ACC112 (cell line): ENCODE measurements at regions not wholly inside any gene's neighbourhood (a gene's known extent, or its start where the extent isn't known, plus 50 kb on each side); places are given as distances from the start of the nearest gene placed in this dataset.
"Not testable (repeated sequence)": the region's sequence is repeated elsewhere in the genome, so short reads cannot be mapped to it uniquely, and the experiment has no call there.

Experiments
- H2AFZ ChIP-seq: fragments of 200-600 bp; sonication (generic); one replicate; pipeline ENCODE4 v1.6.0; 2017; ENCODE audit warnings: antibody characterized with exemption, low read length; ENCODE audit not compliant: unreplicated experiment
- H3K27ac ChIP-seq: fragments of 200-600 bp; sonication (generic); 2 replicates; pipeline ENCODE4 v1.5.1; 2014; ENCODE audit warnings: low read depth, mild to moderate bottlenecking, antibody characterized with exemption, low read length, moderate library complexity
- H3K27me3 ChIP-seq: fragments of 200-600 bp; sonication (generic); 2 replicates; pipeline ENCODE4 v1.6.1; 2014; ENCODE audit warnings: mild to moderate bottlenecking, antibody characterized with exemption, low read length, moderate library complexity, mixed read lengths; ENCODE audit not compliant: insufficient read depth
- H3K36me3 ChIP-seq: fragments of 200-600 bp; sonication (generic); 2 replicates; pipeline ENCODE4 v1.6.1; 2016; ENCODE audit warnings: mild to moderate bottlenecking, antibody characterized with exemption, low read length, moderate library complexity, mixed read lengths; ENCODE audit not compliant: insufficient read depth
- H3K4me1 ChIP-seq: fragments of 200-600 bp; sonication (generic); one replicate; pipeline ENCODE4 v1.6.1; 2016; ENCODE audit warnings: low read length, mixed read lengths; ENCODE audit not compliant: insufficient read depth, unreplicated experiment, control insufficient read depth
- H3K4me3 ChIP-seq: fragments of 200-600 bp; sonication (generic); 2 replicates; pipeline ENCODE4 v1.5.1; 2014; ENCODE audit warnings: mild to moderate bottlenecking, low read depth, low read length
- H3K79me2 ChIP-seq: fragments of 200-600 bp; sonication (generic); one replicate; pipeline ENCODE4 v1.6.0; 2016; ENCODE audit warnings: low read length; ENCODE audit not compliant: control insufficient read depth, unreplicated experiment, insufficient read depth

DNA sequence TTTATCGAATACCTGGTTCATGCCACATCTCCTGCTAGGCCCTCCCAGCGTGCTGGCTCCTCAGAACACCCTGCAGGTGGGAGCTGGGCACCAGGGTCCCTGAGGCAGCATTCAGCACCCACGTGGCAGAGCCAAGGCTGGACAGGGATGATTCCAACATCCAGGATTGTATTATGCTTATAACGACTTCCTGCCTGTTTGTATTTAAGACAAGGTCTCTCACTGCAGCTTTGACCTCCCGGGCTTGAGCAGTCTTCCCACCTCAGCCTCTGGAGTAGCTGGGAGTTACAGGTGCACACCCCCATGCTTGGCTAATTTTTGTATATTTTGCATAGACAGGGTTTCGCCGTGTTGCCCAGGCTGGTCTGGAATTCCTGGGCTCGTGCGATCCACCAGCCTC is 64.7 kb upstream of the WNT7B start:
- no peak overlapping the region for H3K4me3 ChIP-seq
- peaks cover 11% of the 10 kb centered on the region for H3K4me1 ChIP-seq
- no peak overlapping the region for H3K27ac ChIP-seq
- H2AFZ ChIP-seq = no peak overlapping the region
- peaks cover 42% of the 10 kb centered on the region for H3K79me2 ChIP-seq
- H3K27me3 ChIP-seq = no peaks in the 10 kb centered on the region
- no peaks in the 10 kb centered on the region for H3K36me3 ChIP-seq

- Histone ChIP-seq H3K27ac (no peak overlapping the region), H3K27me3 (no peaks in the 10 kb centered on the region), H3K79me2 (peaks cover 37% of the 10 kb centered on the region), H2AFZ (no peak overlapping the region), H3K36me3 (no peaks in the 10 kb centered on the region), H3K4me3 (peak overlapping the region; percentile 56), H3K4me1 (peaks cover 11% of the 10 kb centered on the region)
Measured at GRCh38 chr22:46042786-46043185, 65.8 kb upstream of the WNT7B start.

DNA sequence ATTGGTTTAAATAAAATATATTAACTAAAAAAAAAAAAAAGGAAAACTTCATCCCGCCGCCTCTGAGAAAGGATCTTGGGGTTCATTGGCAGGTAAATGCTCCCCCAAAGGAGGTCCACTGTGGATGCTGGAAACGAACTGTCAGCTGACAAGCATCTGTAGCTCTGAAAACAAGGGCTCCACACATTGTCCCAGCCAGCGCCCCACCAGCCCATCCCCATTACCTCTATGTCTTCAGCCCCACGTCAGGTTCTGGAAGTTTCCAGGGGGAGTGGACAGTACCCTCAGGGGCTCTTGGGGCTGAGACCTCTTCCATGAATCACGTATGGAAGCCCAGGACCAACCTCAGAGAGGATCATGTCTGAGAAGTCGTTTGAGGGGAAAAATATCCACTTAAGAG is 66.4 kb upstream of the WNT7B start:
- H3K4me3 ChIP-seq = peak overlapping the region; percentile 87
- peak overlapping the region; percentile 45 for H3K27ac ChIP-seq
- H2AFZ ChIP-seq = peak overlapping the region; percentile 85
- H3K4me1 ChIP-seq = peaks cover 11% of the 10 kb centered on the region
- no peaks in the 10 kb centered on the region for H3K36me3 ChIP-seq
- no peaks in the 10 kb centered on the region for H3K27me3 ChIP-seq
- peaks cover 37% of the 10 kb centered on the region for H3K79me2 ChIP-seq

- Histone ChIP-seq H2AFZ (peak overlapping the region; percentile 85), H3K27ac (peak overlapping the region; percentile 45), H3K27me3 (no peaks in the 10 kb centered on the region), H3K4me3 (peak overlapping the region; percentile 87), H3K36me3 (no peaks in the 10 kb centered on the region), H3K79me2 (peaks cover 37% of the 10 kb centered on the region), H3K4me1 (peaks cover 11% of the 10 kb centered on the region)
Measured at GRCh38 chr22:46043816-46044620, 67.1 kb upstream of the WNT7B start.

GRCh38 chr22:46044621-46045458 is 67.9 kb upstream of the WNT7B start:
- no peaks in the 10 kb centered on the region for H3K36me3 ChIP-seq
- H3K27me3 ChIP-seq = no peaks in the 10 kb centered on the region
- peak overlapping the region; percentile 45; the same call in 1 of the 2 replicates for H3K27ac ChIP-seq
- H3K79me2 ChIP-seq = peaks cover 37% of the 10 kb centered on the region
- H3K4me3 ChIP-seq = peak overlapping the region; percentile 87
- H3K4me1 ChIP-seq = peaks cover 11% of the 10 kb centered on the region
- peak overlapping the region; percentile 85 for H2AFZ ChIP-seq

DNA sequence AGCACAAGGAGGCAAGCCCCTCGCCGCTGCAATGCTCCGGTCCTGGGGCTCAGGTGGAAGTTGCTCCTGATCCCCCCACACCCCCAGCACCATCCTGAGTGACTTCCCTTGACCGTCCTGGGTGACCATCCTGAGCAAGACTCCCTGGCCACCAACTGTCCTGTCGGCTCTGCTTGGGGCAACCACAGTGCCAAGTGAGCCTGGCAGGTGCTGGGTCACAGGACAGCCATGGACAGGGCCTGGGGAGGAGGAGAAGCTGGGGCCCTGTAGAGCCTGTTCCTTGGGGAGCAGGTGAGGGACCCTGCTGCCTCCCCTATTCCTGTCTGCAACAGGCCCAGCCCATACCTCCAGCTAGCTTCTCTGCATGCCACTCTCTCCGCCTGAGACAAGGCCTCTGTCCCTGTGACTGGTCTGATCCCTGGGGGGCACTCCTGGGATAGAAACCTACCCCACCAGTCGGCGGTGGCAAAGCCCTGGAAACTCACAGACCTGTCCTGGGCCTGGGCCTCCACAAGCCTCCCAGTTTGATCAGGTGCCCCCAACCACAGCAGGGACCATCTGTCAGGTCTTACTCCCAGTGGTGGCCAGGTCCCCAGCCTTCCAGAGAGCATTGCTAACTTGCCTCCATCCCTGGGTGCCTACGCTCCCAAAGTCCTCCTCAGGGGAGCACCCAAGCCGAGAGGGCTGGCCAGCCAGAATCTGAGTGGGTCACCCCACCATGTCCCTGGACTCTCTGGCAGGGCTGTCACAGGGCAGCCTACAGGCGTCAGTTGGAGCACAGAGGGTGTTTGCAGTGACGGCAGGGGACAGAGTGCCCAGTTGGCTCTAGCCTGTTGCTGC is 68.7 kb upstream of the WNT7B start:
- H3K27ac ChIP-seq = no peak overlapping the region
- no peak overlapping the region for H2AFZ ChIP-seq
- no peaks in the 10 kb centered on the region for H3K36me3 ChIP-seq
- peaks cover 11% of the 10 kb centered on the region for H3K4me1 ChIP-seq
- H3K27me3 ChIP-seq = no peaks in the 10 kb centered on the region
- peaks cover 37% of the 10 kb centered on the region for H3K79me2 ChIP-seq
- peak overlapping the region; percentile 87 for H3K4me3 ChIP-seq

GRCh38 chr22:46046299-46046685 is 69.3 kb upstream of the WNT7B start:
- peaks cover 38% of the 10 kb centered on the region for H3K79me2 ChIP-seq

DNA sequence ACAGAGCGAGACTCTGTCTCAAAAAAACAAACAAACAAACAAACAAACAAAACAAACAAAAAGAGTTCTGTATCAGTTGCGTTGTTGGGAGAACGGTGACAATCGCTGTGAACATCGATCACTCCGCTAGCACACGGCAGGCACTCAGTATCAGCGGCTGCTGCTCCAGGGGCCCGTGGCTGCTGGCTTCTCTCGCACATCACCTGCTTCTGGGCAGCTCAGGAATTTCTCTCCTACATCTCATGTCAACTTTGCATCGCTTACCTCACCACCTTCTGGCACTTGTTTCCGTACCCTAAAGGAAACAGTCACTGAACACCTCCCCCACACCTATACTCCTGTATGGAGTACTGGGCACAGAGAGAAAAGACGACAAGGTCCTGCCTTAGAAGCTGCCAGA is 70.3 kb upstream of the WNT7B start:
- peaks cover 42% of the 10 kb centered on the region for H3K79me2 ChIP-seq
- H3K36me3 ChIP-seq = no peaks in the 10 kb centered on the region

More at GRCh38 chr22:46046299-46046685, 69.3 kb upstream of the WNT7B start:
- no peak overlapping the region for H3K27ac ChIP-seq
- H3K36me3 ChIP-seq = no peaks in the 10 kb centered on the region
- H3K4me3 ChIP-seq = no peak overlapping the region; the same call in 1 of the 2 replicates
- no peaks in the 10 kb centered on the region for H3K27me3 ChIP-seq
- no peak overlapping the region for H2AFZ ChIP-seq
- H3K4me1 ChIP-seq = peaks cover 11% of the 10 kb centered on the region

GRCh38 chr22:46047841-46048595 is 71.1 kb upstream of the WNT7B start:
- Histone ChIP-seq H3K27me3 (no peaks in the 10 kb centered on the region), H3K4me3 (no peak overlapping the region), H3K36me3 (no peaks in the 10 kb centered on the region), H3K79me2 (peaks cover 43% of the 10 kb centered on the region), H2AFZ (no peak overlapping the region), H3K27ac (no peak overlapping the region), H3K4me1 (peaks cover 16% of the 10 kb centered on the region)

More for the DNA sequence above, 70.3 kb upstream of the WNT7B start:
- H3K27ac ChIP-seq = no peak overlapping the region
- H3K4me1 ChIP-seq = peaks cover 14% of the 10 kb centered on the region
- H2AFZ ChIP-seq = no peak overlapping the region
- no peak overlapping the region for H3K4me3 ChIP-seq
- no peaks in the 10 kb centered on the region for H3K27me3 ChIP-seq

DNA sequence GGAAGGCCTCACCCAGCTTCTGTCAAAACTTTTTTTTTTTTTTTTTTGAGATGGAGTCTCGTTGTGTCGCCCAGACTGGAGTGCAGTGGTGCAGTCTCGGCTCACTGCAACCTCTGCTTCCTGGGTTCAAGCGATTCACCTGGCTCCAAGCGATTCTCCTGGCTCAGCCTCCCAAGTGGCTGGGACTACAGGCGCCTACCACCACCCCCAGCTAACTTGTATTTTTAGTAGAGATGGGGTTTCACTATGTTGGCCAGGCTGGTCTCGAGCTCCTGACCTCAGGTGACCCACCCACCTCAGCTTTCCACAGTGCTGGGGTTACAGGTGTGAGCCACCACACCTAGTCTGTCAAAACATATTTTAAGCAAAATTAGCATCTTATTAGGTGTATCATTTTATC is 71.7 kb upstream of the WNT7B start:
- H3K27me3 ChIP-seq = not testable (repeated sequence)

More for the DNA sequence above, 71.7 kb upstream of the WNT7B start:
- H3K27ac ChIP-seq, H3K4me3 ChIP-seq, H2AFZ ChIP-seq, H3K36me3 ChIP-seq: not testable (repeated sequence)
- Histone ChIP-seq H3K79me2 (peaks cover 39% of the 10 kb centered on the region), H3K4me1 (peaks cover 11% of the 10 kb centered on the region)
